Panc1 (cell line): ENCODE measurements at regions not wholly inside any gene's neighbourhood (a gene's known extent, or its start where the extent isn't known, plus 50 kb on each side); places are given as distances from the start of the nearest gene placed in this dataset.

ENCODE experiments used
- ATAC-seq: fragments of 200-7000 bp; cut with Tn5 transposase; 2 replicates; pipeline ENCODE4 v1.9.1; 2020; ENCODE audit warnings: mild to moderate bottlenecking, moderate library complexity
- BruUV-seq: library from RNA; stranded (reverse); fragments of 400-500 nt; replicated peaks from 2 replicates; lab custom pipeline; 2021; lab: Mats Ljungman, UMichigan
- CTCF ChIA-PET: fragments of 300-600 bp; sonication (Branson Sonifier 250); formaldehyde crosslinking; loops from one replicate; lab custom pipeline; 2022; ENCODE audit warnings: antibody characterized with exemption; lab: Charles Lee
- POLR2A ChIA-PET: fragments of 300-600 bp; sonication (Branson Sonifier 250); formaldehyde crosslinking; loops from one replicate; lab custom pipeline; 2022; ENCODE audit warnings: antibody characterized with exemption; lab: Charles Lee
- DNase-seq: peaks from one replicate; pipeline ENCODE4 v3.0.0-alpha.2; 2010; ENCODE audit warnings: low read depth, low spot score
- H3K27ac ChIP-seq: 2 replicates; pipeline ENCODE4 v1.5.1; 2011; ENCODE audit warnings: mild to moderate bottlenecking, low read length, inconsistent platforms
- H3K27me3 ChIP-seq: fragments of 200-500 bp; sonication (Bioruptor generic); 2 replicates; pipeline ENCODE4 v1.6.0; 2014; ENCODE audit warnings: low read length, inconsistent platforms; ENCODE audit not compliant: control insufficient read depth, insufficient read depth
- H3K36me3 ChIP-seq: fragments of 200-500 bp; sonication (Bioruptor generic); 2 replicates; pipeline ENCODE4 v1.5.1; 2014; ENCODE audit warnings: inconsistent platforms, mild to moderate bottlenecking, low read length, moderate library complexity; ENCODE audit not compliant: control insufficient read depth, insufficient read depth
- H3K4me1 ChIP-seq: 2 replicates; pipeline ENCODE4 v1.5.1; 2011; ENCODE audit warnings: inconsistent platforms, mild to moderate bottlenecking, low read length, moderate library complexity; ENCODE audit not compliant: control insufficient read depth, insufficient read depth
- H3K4me3 ChIP-seq, 2 experiments: 2 replicates each; pipeline ENCODE4 v1.5.1; 2011 to 2012; ENCODE audit warnings: low read depth in 2 of 2, low read length in 2 of 2, mild to moderate bottlenecking in 2 of 2, inconsistent platforms in 1 of 2, moderate library complexity in 1 of 2
- H3K9me3 ChIP-seq: fragments of 200-500 bp; sonication (Bioruptor generic); 2 replicates; pipeline ENCODE4 v1.5.1; 2014; ENCODE audit warnings: low read depth, mild to moderate bottlenecking, inconsistent platforms, low read length, moderate library complexity; ENCODE audit not compliant: control insufficient read depth, insufficient read depth
- CTCF ChIP-seq: fragments of 450-650 bp; IDR thresholded peaks from 2 replicates; pipeline ENCODE4 v1.5.1; 2017; ENCODE audit warnings: mild to moderate bottlenecking
- POLR2AphosphoS5 ChIP-seq: IDR thresholded peaks from 2 replicates; pipeline ENCODE4 v1.6.1; 2012; ENCODE audit warnings: mild to moderate bottlenecking, low read depth, low read length, moderate library complexity
- REST ChIP-seq, 2 experiments: IDR thresholded peaks; 2 replicates each; pipeline ENCODE4 v1.6.1; 2011 to 2012; ENCODE audit warnings: low read depth in 2 of 2, control low read depth in 1 of 2, low read length in 1 of 2, mild to moderate bottlenecking in 1 of 2, moderate library complexity in 1 of 2; ENCODE audit not compliant: insufficient read depth in 1 of 2
- SIN3A ChIP-seq: IDR thresholded peaks from 2 replicates; pipeline ENCODE4 v1.6.1; 2012; ENCODE audit warnings: low read depth, mild to moderate bottlenecking, low read length, moderate library complexity, borderline replicate concordance; ENCODE audit not compliant: insufficient read depth
- TCF7L2 ChIP-seq: IDR thresholded peaks from 2 replicates; pipeline ENCODE4 v1.6.1; 2011; ENCODE audit warnings: mild to moderate bottlenecking, low read depth, low read length, inconsistent platforms
- in situ Hi-C: cut with HindIII; loops from 2 replicates; pipeline ENCODE4 v1.10.0; 2016; ENCODE audit warnings: low sequenced_read_pairs, low pct_unique_long_range_greater_than_20kb
- intact Hi-C: fragments of 100-400 bp; cut with micrococcal nuclease; formaldehyde crosslinking; loops from one replicate; pipeline ENCODE4 v1.10.0; 2022; ENCODE audit not compliant: unreplicated experiment

- in situ Hi-C loops (no loop called here), intact Hi-C loops (no loop called here)
- no peaks in the 10 kb centered on the region for H3K4me1 ChIP-seq
- H3K4me3 ChIP-seq: no peak overlapping the region
- ATAC-seq (no peak), DNase-seq (no peak)
- no peaks in the 10 kb centered on the region for H3K9me3 ChIP-seq
- TF ChIP-seq POLR2AphosphoS5 (no peak), TCF7L2 (no peak), REST (IDR thresholded peaks at IDR 0.05; ENCODE audit: insufficient read depth in 1 of 2, low read depth in 2 of 2, low read length in 1 of 2) (no peak), CTCF (no peak), SIN3A (no peak)
- no peaks in the 10 kb centered on the region for H3K36me3 ChIP-seq
- ChIA-PET CTCF (interaction anchor here (0.8 kb wide), 1 partner anchor 87 kb away, joined by 3 read pairs; no protein-coding TSS in a partner anchor), POLR2A (no interaction called here)
- H3K27me3 ChIP-seq: no peaks in the 10 kb centered on the region
- H3K27ac ChIP-seq: no peak overlapping the region
- no TSS peak for BruUV-seq
These were observed 318.9 kb downstream of the PTTG2 start for GRCh38 chr4:38279077-38279476.

GRCh38 chr4:38279650-38280322 is 319.6 kb downstream of the PTTG2 start:
- DNase-seq (no peak), ATAC-seq (no peak)
- H3K9me3 ChIP-seq: no peaks in the 10 kb centered on the region
- H3K27ac ChIP-seq: no peak overlapping the region
- no peak overlapping the region for H3K4me3 ChIP-seq
- ChIA-PET CTCF (interaction anchor here (0.8 kb wide), 1 partner anchor 87 kb away, joined by 3 read pairs; no protein-coding TSS in a partner anchor), POLR2A (no interaction called here)
- H3K27me3 ChIP-seq: no peaks in the 10 kb centered on the region
- no peaks in the 10 kb centered on the region for H3K4me1 ChIP-seq
- no peaks in the 10 kb centered on the region for H3K36me3 ChIP-seq
- peak; percentile 59; the same call in 1 of the 2 replicates for TF ChIP-seq TCF7L2
- no peak for TF ChIP-seq POLR2AphosphoS5
- BruUV-seq: no TSS peak
- intact Hi-C loops (no loop called here), in situ Hi-C loops (no loop called here)

- no TSS peak for BruUV-seq
- TF ChIP-seq POLR2AphosphoS5 (no peak), CTCF (no peak), REST (IDR thresholded peaks at IDR 0.05; ENCODE audit: insufficient read depth in 1 of 2, low read depth in 2 of 2, low read length in 1 of 2) (no peak), SIN3A (no peak), TCF7L2 (no peak)
- H3K9me3 ChIP-seq: no peaks in the 10 kb centered on the region
- H3K4me3 ChIP-seq: no peak overlapping the region
- intact Hi-C loops: no loop called here
- in situ Hi-C loops: no loop called here
- no peak overlapping the region for H3K27ac ChIP-seq
- no peaks in the 10 kb centered on the region for H3K36me3 ChIP-seq
- no peaks in the 10 kb centered on the region for H3K4me1 ChIP-seq
- no peak for ATAC-seq
- H3K27me3 ChIP-seq: no peaks in the 10 kb centered on the region
- CTCF ChIA-PET: no interaction called here
- POLR2A ChIA-PET: no interaction called here
- no peak for DNase-seq
These were observed 320.1 kb downstream of the PTTG2 start for GRCh38 chr4:38280323-38280706.
